Epithelial cell of proximal tubule (primary cell): ENCODE measurements at regions not wholly inside any gene's neighbourhood (a gene's known extent, or its start where the extent isn't known, plus 50 kb on each side); places are given as distances from the start of the nearest gene placed in this dataset.

Source experiments
- DNase-seq: peaks from one replicate; pipeline ENCODE4 v3.0.0-alpha.2; 2011; ENCODE audit warnings: low read depth
- H3K4me3 ChIP-seq: 2 replicates; pipeline ENCODE4 v1.5.1; 2011; ENCODE audit warnings: low read depth, mild to moderate bottlenecking, low read length
- CTCF ChIP-seq: conservative IDR thresholded peaks from 2 replicates; pipeline ENCODE4 v1.5.1; 2012; ENCODE audit warnings: low read depth, mild to moderate bottlenecking, low read length

- TF ChIP-seq CTCF: no peak
- DNase-seq: no peak
- no peak overlapping the region for H3K4me3 ChIP-seq
These were observed 73.7 kb upstream of the TNFRSF21 start for GRCh38 chr6:47383360-47383759.

GRCh38 chr6:47391675-47392074, 82.0 kb upstream of the TNFRSF21 start:
- H3K4me3 ChIP-seq: no peak overlapping the region
- no peak for DNase-seq
- TF ChIP-seq CTCF: no peak

GRCh38 chr6:47392251-47392650, 82.5 kb upstream of the TNFRSF21 start:
- no peak for DNase-seq
- H3K4me3 ChIP-seq: no peak overlapping the region
- no peak for TF ChIP-seq CTCF

- H3K4me3 ChIP-seq: no peak overlapping the region
- DNase-seq: no peak
- no peak for TF ChIP-seq CTCF
These were observed 81.1 kb upstream of the CD2AP start for GRCh38 chr6:47396401-47397069.

- DNase-seq: no peak
- no peak overlapping the region for H3K4me3 ChIP-seq
- no peak for TF ChIP-seq CTCF
These were observed 77.0 kb upstream of the CD2AP start for GRCh38 chr6:47400581-47400980.

GRCh38 chr6:47402081-47402480, 75.5 kb upstream of the CD2AP start:
- no peak for TF ChIP-seq CTCF
- no peak for DNase-seq
- H3K4me3 ChIP-seq: no peak overlapping the region

GRCh38 chr6:47403056-47403455, 74.5 kb upstream of the CD2AP start:
- no peak overlapping the region for H3K4me3 ChIP-seq
- no peak for DNase-seq
- TF ChIP-seq CTCF: no peak
